Gastrocnemius medialis (tissue), 4 donors: ENCODE measurements at regions not wholly inside any gene's neighbourhood (a gene's known extent, or its start where the extent isn't known, plus 50 kb on each side); places are given as distances from the start of the nearest gene placed in this dataset.

Experiments
- POLR2A ChIP-seq, 2 donors: fragments of 450-650 bp; IDR thresholded peaks; one replicate each; pipeline ENCODE4 v1.6.1; 2017; ENCODE audit warnings: antibody characterized with exemption in 2 of 2, mild to moderate bottlenecking in 2 of 2, moderate library complexity in 2 of 2
- TF ChIP-seq, protein P1 (sequence below), 5 experiments: fragments of 450-650 bp in 3 of 5; fragments of 200-600 bp in 2 of 5; sonication (generic) in 2 of 5; IDR thresholded peaks in 4 of 5; conservative IDR thresholded peaks in 1 of 5; 1 replicate in 4 of 5; 2 replicates in 1 of 5; pipeline ENCODE4 v1.5.1; 2016 to 2019; ENCODE audit warnings: antibody characterized with exemption in 5 of 5, mild to moderate bottlenecking in 3 of 5, moderate library complexity in 3 of 5

DNA sequence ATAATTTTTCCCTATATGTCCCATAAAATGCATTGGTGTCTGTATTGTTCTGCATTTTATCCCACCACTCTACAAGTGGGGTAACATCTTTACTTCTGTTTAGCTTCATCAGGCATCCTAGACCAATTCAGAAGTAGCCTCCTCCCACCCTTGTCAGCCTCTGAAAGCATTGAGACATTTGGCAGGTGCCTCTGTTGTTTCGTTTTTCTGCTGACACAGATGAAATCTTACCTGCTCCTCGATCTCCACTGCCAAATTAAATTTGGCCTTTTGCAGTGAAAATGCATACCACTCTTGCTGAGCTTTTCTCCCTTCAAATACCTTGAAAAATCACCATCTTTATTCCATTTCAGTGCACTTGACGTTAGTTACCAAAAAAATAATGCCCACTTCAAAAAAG, 83.5 kb upstream of the STARD13 start:
- TF ChIP-seq, protein P1, sequence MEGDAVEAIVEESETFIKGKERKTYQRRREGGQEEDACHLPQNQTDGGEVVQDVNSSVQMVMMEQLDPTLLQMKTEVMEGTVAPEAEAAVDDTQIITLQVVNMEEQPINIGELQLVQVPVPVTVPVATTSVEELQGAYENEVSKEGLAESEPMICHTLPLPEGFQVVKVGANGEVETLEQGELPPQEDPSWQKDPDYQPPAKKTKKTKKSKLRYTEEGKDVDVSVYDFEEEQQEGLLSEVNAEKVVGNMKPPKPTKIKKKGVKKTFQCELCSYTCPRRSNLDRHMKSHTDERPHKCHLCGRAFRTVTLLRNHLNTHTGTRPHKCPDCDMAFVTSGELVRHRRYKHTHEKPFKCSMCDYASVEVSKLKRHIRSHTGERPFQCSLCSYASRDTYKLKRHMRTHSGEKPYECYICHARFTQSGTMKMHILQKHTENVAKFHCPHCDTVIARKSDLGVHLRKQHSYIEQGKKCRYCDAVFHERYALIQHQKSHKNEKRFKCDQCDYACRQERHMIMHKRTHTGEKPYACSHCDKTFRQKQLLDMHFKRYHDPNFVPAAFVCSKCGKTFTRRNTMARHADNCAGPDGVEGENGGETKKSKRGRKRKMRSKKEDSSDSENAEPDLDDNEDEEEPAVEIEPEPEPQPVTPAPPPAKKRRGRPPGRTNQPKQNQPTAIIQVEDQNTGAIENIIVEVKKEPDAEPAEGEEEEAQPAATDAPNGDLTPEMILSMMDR (IDR thresholded peaks at IDR 0.05 in 4 of 5, conservative IDR thresholded peaks at IDR 0.05 in 1 of 5), result no peak
- no peak for TF ChIP-seq POLR2A (IDR thresholded peaks at IDR 0.05)
